ENCODE measurements at regions not wholly inside any gene's neighbourhood (a gene's known extent, or its start where the extent isn't known, plus 50 kb on each side); places are given as distances from the start of the nearest gene placed in this dataset.

GRCh38 chr7:114761973-114762372 is 159.9 kb upstream of the MDFIC start:
- DNase-seq (ENCODE audit: extremely low spot score) = no peak
- intact Hi-C loops (cut with DNase I) = no loop called here

GRCh38 chr7:114765331-114766040 is 156.4 kb upstream of the MDFIC start:
- intact Hi-C loops (cut with DNase I) = no loop called here
- H3K4me3 ChIP-seq = no peak overlapping the region
- no peak for DNase-seq (ENCODE audit: extremely low spot score)
- H3K27ac ChIP-seq (replicated peaks in 1 of 4) = no peak overlapping the region
- TF ChIP-seq CTCF (IDR thresholded peaks at IDR 0.05) (no peak), POLR2AphosphoS5 (IDR thresholded peaks at IDR 0.05) (no peak), POLR2A (IDR thresholded peaks at IDR 0.05; ENCODE audit: low read depth) (no peak), EP300 (IDR thresholded peaks at IDR 0.05) (no peak)
- no peaks in the 10 kb centered on the region for H3K4me1 ChIP-seq
- H3K36me3 ChIP-seq = no peaks in the 10 kb centered on the region
- H3K27me3 ChIP-seq = no peaks in the 10 kb centered on the region
- H3K9me3 ChIP-seq = no peaks in the 10 kb centered on the region
- WGBS = 54% methylated on average over 2 of the region's 2 CpGs

More at GRCh38 chr7:114761973-114762372, 159.9 kb upstream of the MDFIC start:
- H3K4me1 ChIP-seq = no peaks in the 10 kb centered on the region
- TF ChIP-seq POLR2AphosphoS5 (IDR thresholded peaks at IDR 0.05) = no peak
- no peak for TF ChIP-seq CTCF (IDR thresholded peaks at IDR 0.05)
- TF ChIP-seq EP300 (IDR thresholded peaks at IDR 0.05) = no peak
- no peak for TF ChIP-seq POLR2A (IDR thresholded peaks at IDR 0.05; ENCODE audit: low read depth)
- WGBS = 95% methylated on average over 2 of the region's 2 CpGs
- no peaks in the 10 kb centered on the region for H3K9me3 ChIP-seq
- H3K36me3 ChIP-seq = no peaks in the 10 kb centered on the region
- no peak overlapping the region for H3K4me3 ChIP-seq
- no peak overlapping the region for H3K27ac ChIP-seq (replicated peaks in 1 of 4)
- H3K27me3 ChIP-seq = no peaks in the 10 kb centered on the region

GRCh38 chr7:114766041-114766356 is 155.9 kb upstream of the MDFIC start:
- TF ChIP-seq POLR2A (IDR thresholded peaks at IDR 0.05; ENCODE audit: low read depth) = no peak
- TF ChIP-seq POLR2AphosphoS5 (IDR thresholded peaks at IDR 0.05) = no peak
- no peak for TF ChIP-seq CTCF (IDR thresholded peaks at IDR 0.05)
- no peak for TF ChIP-seq EP300 (IDR thresholded peaks at IDR 0.05)
- H3K36me3 ChIP-seq = no peaks in the 10 kb centered on the region
- no peaks in the 10 kb centered on the region for H3K9me3 ChIP-seq
- no peaks in the 10 kb centered on the region for H3K4me1 ChIP-seq
- H3K27me3 ChIP-seq = no peaks in the 10 kb centered on the region
- no peak overlapping the region for H3K27ac ChIP-seq (replicated peaks in 1 of 4)
- no peak overlapping the region for H3K4me3 ChIP-seq
- no peak for DNase-seq (ENCODE audit: extremely low spot score)
- intact Hi-C loops (cut with DNase I) = no loop called here
- 81% methylated on average over 5 of the region's 5 CpGs for WGBS

- H3K9me3 ChIP-seq = no peaks in the 10 kb centered on the region
- no peak for DNase-seq (ENCODE audit: extremely low spot score)
- H3K27me3 ChIP-seq = no peaks in the 10 kb centered on the region
- no peak overlapping the region for H3K27ac ChIP-seq (replicated peaks in 1 of 4)
- intact Hi-C loops (cut with DNase I) = no loop called here
- H3K36me3 ChIP-seq = no peaks in the 10 kb centered on the region
- no peak overlapping the region for H3K4me3 ChIP-seq
- WGBS = 93% methylated on average over 1 of the region's 1 CpG
- H3K4me1 ChIP-seq = no peaks in the 10 kb centered on the region
- TF ChIP-seq POLR2A (IDR thresholded peaks at IDR 0.05; ENCODE audit: low read depth) (no peak), POLR2AphosphoS5 (IDR thresholded peaks at IDR 0.05) (no peak), EP300 (IDR thresholded peaks at IDR 0.05) (no peak), CTCF (IDR thresholded peaks at IDR 0.05) (no peak)
Measured at GRCh38 chr7:114777288-114777687, 144.6 kb upstream of the MDFIC start.

GRCh38 chr7:114783508-114783907 is 138.4 kb upstream of the MDFIC start:
- Histone ChIP-seq H3K27me3 (no peaks in the 10 kb centered on the region), H3K27ac (replicated peaks in 1 of 4) (no peak overlapping the region), H3K4me3 (no peak overlapping the region), H3K9me3 (no peaks in the 10 kb centered on the region), H3K36me3 (no peaks in the 10 kb centered on the region), H3K4me1 (no peaks in the 10 kb centered on the region)
- WGBS = 89% methylated on average over 4 of the region's 4 CpGs
- TF ChIP-seq EP300 (IDR thresholded peaks at IDR 0.05) = no peak
- no peak for TF ChIP-seq POLR2A (IDR thresholded peaks at IDR 0.05; ENCODE audit: low read depth)
- TF ChIP-seq CTCF (IDR thresholded peaks at IDR 0.05) = no peak
- no peak for TF ChIP-seq POLR2AphosphoS5 (IDR thresholded peaks at IDR 0.05)
- DNase-seq (ENCODE audit: extremely low spot score) = no peak
- intact Hi-C loops (cut with DNase I) = no loop called here
